ENCODE measurements at regions not wholly inside any gene's neighbourhood (a gene's known extent, or its start where the extent isn't known, plus 50 kb on each side); places are given as distances from the start of the nearest gene placed in this dataset.

GRCh38 chr11:81886406-81887075 is 847.1 kb downstream of the FAM181B start:
- TF ChIP-seq CTCF (IDR thresholded peaks at IDR 0.05; ENCODE audit: low read depth, low read length, poor library complexity, severe bottlenecking) (no peak), EZH2phosphoT487 (IDR thresholded peaks at IDR 0.05; ENCODE audit: borderline replicate concordance, low read length) (no peak)
